Stomach smooth muscle (tissue), 2 donors: ENCODE measurements at regions not wholly inside any gene's neighbourhood (a gene's known extent, or its start where the extent isn't known, plus 50 kb on each side); places are given as distances from the start of the nearest gene placed in this dataset.

Experiments used
- H3K27ac ChIP-seq: one replicate; pipeline ENCODE4 v1.7.0; 2013; ENCODE audit warnings: mild to moderate bottlenecking, low read length, inconsistent platforms
- H3K27me3 ChIP-seq, 2 donors: one replicate each; pipeline ENCODE4 v1.7.0; 2013; ENCODE audit warnings: low read length in 2 of 2; ENCODE audit not compliant: insufficient read depth in 2 of 2, control insufficient read depth in 1 of 2
- H3K36me3 ChIP-seq, 2 donors: one replicate each; pipeline ENCODE4 v1.7.0; 2013; ENCODE audit warnings: low read length in 2 of 2; ENCODE audit not compliant: control insufficient read depth in 2 of 2, insufficient read depth in 2 of 2
- H3K4me1 ChIP-seq: one replicate; pipeline ENCODE4 v1.7.0; 2013; ENCODE audit warnings: low read length; ENCODE audit not compliant: control insufficient read depth, insufficient read depth
- H3K4me3 ChIP-seq, 2 donors: one replicate each; pipeline ENCODE4 v1.7.0; 2013; ENCODE audit warnings: low read length in 2 of 2
- H3K9ac ChIP-seq, 2 donors: one replicate each; pipeline ENCODE4 v1.7.0; 2013; ENCODE audit warnings: low read length in 2 of 2, mild to moderate bottlenecking in 1 of 2
- H3K9me3 ChIP-seq, 2 donors: one replicate each; pipeline ENCODE4 v1.7.0; 2013; ENCODE audit warnings: low read length in 2 of 2; ENCODE audit not compliant: control insufficient read depth in 2 of 2
- donor health status: healthy.
- donor health status: Pancreatic carcinoma.

DNA sequence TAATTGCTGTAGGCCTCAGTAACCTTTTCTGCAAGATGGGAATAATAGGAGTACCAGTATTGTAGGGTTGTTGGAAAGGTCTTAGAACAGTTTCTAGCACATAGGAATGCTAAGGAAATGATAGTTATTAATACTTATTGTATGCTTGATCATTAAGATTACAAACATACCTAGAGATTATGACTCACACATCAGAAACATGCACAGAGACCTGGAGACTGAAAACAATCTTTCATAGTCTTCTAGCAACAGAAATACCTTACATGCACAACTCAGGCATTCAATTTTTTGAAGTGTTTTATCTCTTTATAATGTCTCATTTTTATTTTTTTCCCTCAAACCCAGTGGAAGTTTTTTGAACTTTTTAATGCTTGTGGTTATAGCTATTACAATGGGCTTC, 104.4 kb upstream of the ZBTB20 start:
- Histone ChIP-seq H3K9ac (no peak overlapping the region), H3K27ac (no peak overlapping the region), H3K9me3 (no peaks in the 10 kb centered on the region), H3K27me3 (no peaks in the 10 kb centered on the region), H3K36me3 (no peaks in the 10 kb centered on the region), H3K4me3 (no peak overlapping the region), H3K4me1 (no peaks in the 10 kb centered on the region)

GRCh38 chr3:115252679-115253078, 105.6 kb upstream of the ZBTB20 start:
- Histone ChIP-seq H3K27me3 (no peaks in the 10 kb centered on the region), H3K9me3 (no peaks in the 10 kb centered on the region), H3K4me1 (no peaks in the 10 kb centered on the region), H3K4me3 (no peak overlapping the region), H3K9ac (no peak overlapping the region), H3K36me3 (no peaks in the 10 kb centered on the region), H3K27ac (no peak overlapping the region)

- Histone ChIP-seq H3K9ac (no peak overlapping the region), H3K4me1 (no peaks in the 10 kb centered on the region), H3K4me3 (no peak overlapping the region), H3K36me3 (no peaks in the 10 kb centered on the region), H3K27me3 (no peaks in the 10 kb centered on the region), H3K27ac (no peak overlapping the region), H3K9me3 (no peaks in the 10 kb centered on the region)
Observed at GRCh38 chr3:115254492-115255196, 107.6 kb upstream of the ZBTB20 start.

DNA sequence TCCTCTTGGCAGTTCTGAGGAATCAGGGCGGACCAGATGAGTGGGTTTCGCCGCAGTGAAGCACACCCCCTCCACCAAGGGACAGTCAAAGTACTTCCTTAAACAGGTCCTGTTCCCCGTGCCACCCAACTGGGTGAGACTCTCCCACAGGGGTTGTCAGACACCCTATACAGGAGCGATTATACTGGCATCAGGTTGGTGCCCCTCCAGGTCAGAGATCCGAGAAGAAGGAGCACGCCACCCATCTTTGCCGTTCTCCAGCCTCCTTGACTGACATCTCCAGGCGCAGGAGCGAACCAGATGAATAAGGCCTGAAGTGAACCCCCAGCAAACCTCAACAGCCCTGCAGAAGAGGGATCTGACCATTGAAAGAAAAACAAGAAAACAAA, 108.1 kb upstream of the ZBTB20 start:
- H3K9ac ChIP-seq = no peak overlapping the region
- H3K4me3 ChIP-seq = no peak overlapping the region
- H3K27ac ChIP-seq = no peak overlapping the region
- H3K4me1 ChIP-seq = no peaks in the 10 kb centered on the region
- no peaks in the 10 kb centered on the region for H3K9me3 ChIP-seq
- H3K36me3 ChIP-seq = no peaks in the 10 kb centered on the region
- H3K27me3 ChIP-seq = no peaks in the 10 kb centered on the region

DNA sequence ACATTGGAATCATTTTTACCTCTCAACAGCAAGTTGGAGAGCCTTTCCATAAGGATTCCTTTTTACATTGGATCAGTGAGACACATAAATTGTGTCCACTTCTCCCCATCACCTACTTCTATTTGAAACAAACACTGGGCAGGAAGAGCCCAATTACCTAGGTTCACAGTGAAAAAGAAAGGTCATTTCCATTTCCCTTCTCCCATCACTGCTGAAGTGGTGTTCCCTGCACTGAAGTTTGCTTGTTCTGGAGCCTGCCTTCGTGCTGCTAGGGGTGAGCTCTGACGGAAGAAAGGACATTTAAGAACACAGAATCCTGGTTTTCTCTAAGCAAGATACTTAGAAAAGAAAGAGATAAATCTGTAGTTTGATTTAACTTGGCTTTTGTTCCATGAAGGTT, 123.8 kb upstream of the ZBTB20 start:
- H3K4me1 ChIP-seq = no peaks in the 10 kb centered on the region
- H3K4me3 ChIP-seq = no peak overlapping the region
- H3K27ac ChIP-seq = no peak overlapping the region
- H3K9me3 ChIP-seq = no peaks in the 10 kb centered on the region
- H3K9ac ChIP-seq = no peak overlapping the region
- no peaks in the 10 kb centered on the region for H3K36me3 ChIP-seq
- no peaks in the 10 kb centered on the region for H3K27me3 ChIP-seq

DNA sequence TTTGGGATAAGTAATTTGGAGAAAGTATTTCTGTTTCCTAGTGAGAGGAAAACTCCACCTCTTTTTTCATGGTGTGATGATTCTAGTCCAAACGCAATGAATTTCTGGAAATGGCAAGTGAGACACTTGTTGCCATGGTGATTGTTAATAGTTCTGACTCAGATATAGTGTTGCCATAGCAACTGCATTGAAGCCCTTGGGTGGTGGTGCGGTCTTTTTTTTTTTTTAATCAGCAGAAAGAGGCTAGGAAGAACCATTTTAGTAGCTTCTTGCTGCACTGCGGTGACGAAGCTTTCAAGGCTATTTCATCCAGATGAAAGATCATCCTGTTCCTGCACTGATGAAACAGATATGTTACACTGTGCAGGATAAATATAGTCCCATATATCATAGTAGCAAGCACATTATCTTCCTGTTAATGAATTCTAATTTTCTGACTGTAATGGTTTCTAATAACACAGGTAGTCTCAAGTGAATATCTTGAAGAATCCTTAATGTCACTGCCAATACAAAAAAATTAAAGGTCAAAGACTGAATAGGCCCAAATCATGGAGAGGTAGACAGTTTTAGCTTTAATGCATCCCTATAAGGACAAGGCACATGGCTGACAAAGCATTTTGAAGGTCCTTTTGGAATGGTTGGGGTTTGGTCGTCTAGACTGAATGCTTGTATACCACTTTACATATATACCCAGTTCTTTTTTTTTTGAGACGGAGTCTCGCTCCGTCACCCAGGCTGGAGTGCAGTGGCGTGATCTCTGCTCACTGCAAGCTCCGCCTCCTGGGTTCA, 125.1 kb upstream of the ZBTB20 start:
- Histone ChIP-seq H3K9me3 (no peaks in the 10 kb centered on the region), H3K4me1 (no peaks in the 10 kb centered on the region), H3K27ac (no peak overlapping the region), H3K9ac (no peak overlapping the region), H3K36me3 (no peaks in the 10 kb centered on the region), H3K27me3 (no peaks in the 10 kb centered on the region), H3K4me3 (no peak overlapping the region)

GRCh38 chr3:115275896-115276295, 128.8 kb upstream of the ZBTB20 start:
- H3K9me3 ChIP-seq = no peaks in the 10 kb centered on the region
- H3K4me1 ChIP-seq = no peaks in the 10 kb centered on the region
- no peak overlapping the region for H3K27ac ChIP-seq
- no peak overlapping the region for H3K4me3 ChIP-seq
- H3K36me3 ChIP-seq = no peaks in the 10 kb centered on the region
- H3K27me3 ChIP-seq = no peaks in the 10 kb centered on the region
- no peak overlapping the region for H3K9ac ChIP-seq

GRCh38 chr3:115279939-115280338, 132.9 kb upstream of the ZBTB20 start:
- H3K9me3 ChIP-seq = no peaks in the 10 kb centered on the region
- H3K27me3 ChIP-seq = no peaks in the 10 kb centered on the region
- no peaks in the 10 kb centered on the region for H3K4me1 ChIP-seq
- no peaks in the 10 kb centered on the region for H3K36me3 ChIP-seq
- no peak overlapping the region for H3K9ac ChIP-seq
- H3K27ac ChIP-seq = no peak overlapping the region
- H3K4me3 ChIP-seq = no peak overlapping the region

DNA sequence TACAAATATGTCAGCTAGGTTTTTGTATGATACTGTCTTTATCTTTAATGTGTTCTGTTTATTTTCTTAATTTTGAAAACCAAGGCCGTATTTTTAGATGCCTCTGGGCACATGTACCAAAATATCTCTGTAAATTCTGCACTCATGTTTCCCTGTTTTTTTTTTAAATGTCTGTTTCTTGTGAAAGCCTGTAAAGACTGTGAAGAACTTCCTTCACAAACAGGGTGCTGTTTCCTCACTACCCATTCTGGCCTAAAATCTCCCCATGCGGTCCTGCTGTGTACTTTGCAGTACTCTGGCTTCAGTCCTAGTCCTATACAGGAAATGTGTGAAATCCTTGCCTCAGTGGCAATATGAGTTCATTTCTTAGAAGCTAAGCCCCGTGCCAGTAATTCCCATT, 133.4 kb upstream of the ZBTB20 start:
- Histone ChIP-seq H3K36me3 (no peaks in the 10 kb centered on the region), H3K9ac (no peak overlapping the region), H3K27ac (no peak overlapping the region)

GRCh38 chr3:115281697-115282675, 134.9 kb upstream of the ZBTB20 start:
- H3K36me3 ChIP-seq = no peaks in the 10 kb centered on the region
- H3K9ac ChIP-seq = no peak overlapping the region
- no peak overlapping the region for H3K4me3 ChIP-seq
- no peaks in the 10 kb centered on the region for H3K4me1 ChIP-seq
- H3K9me3 ChIP-seq = no peaks in the 10 kb centered on the region
- H3K27ac ChIP-seq = no peak overlapping the region
- H3K27me3 ChIP-seq = no peaks in the 10 kb centered on the region

More for the DNA sequence above, 133.4 kb upstream of the ZBTB20 start:
- no peaks in the 10 kb centered on the region for H3K4me1 ChIP-seq
- no peaks in the 10 kb centered on the region for H3K27me3 ChIP-seq
- no peak overlapping the region for H3K4me3 ChIP-seq
- H3K9me3 ChIP-seq = no peaks in the 10 kb centered on the region
